GM19372 (cell line): ENCODE measurements at regions not wholly inside any gene's neighbourhood (a gene's known extent, or its start where the extent isn't known, plus 50 kb on each side); places are given as distances from the start of the nearest gene placed in this dataset.
"Not testable (repeated sequence)": the region's sequence is repeated elsewhere in the genome, so short reads cannot be mapped to it uniquely, and the experiment has no call there.

ENCODE experiments used
- ATAC-seq: cut with Tn5 transposase; IDR thresholded peaks from one replicate; pipeline ENCODE4 v1.9.1; 2021; ENCODE audit warnings: mild to moderate bottlenecking, low read depth, moderate library complexity; ENCODE audit not compliant: unreplicated experiment

- no peak for ATAC-seq
Observed at GRCh38 chr2:57615855-57616556, 430.6 kb upstream of the VRK2 start.

DNA sequence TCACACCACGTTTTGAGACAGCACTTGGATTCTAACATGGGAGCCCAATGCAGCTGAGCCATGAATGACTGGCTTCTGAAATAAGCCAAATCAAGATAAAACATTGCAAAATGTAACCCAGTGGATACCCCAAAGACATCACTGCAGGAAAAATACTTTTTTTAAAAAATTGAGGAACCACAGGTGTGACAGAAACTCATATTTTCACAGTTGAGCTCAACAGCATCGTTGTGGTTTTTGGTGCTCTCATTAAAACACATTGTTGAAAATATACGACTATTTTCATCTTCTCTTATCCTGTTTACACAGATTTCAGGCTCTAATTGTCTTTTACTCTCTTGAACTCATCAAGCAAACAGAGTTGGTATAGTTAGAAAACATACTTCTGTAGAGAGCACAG is 429.3 kb upstream of the VRK2 start:
- no peak for ATAC-seq

DNA sequence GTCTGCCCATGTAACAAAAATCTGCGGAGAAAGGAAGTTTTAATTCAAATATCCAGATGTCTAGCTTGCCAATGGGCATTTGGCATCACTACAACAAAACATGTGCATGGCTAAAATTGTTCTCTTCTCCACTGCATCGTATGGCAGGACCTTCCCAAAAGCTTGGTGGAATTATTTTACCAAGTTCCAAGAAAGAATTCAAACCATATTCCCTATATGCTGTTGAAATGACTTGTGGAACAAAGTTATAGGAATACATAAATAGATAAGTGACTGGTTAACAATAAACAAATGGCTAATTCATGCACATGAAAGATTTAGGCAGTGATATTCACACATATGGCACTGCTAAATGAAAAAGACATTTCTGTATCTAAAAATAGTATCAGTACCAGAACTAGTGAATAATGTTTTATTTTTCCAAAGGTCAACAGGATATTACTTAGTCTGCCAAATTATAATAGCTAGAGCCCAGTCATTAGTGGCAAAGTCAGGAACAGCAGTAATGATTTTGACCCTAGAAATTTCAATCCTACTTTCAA is 425.4 kb upstream of the VRK2 start:
- no peak for ATAC-seq

DNA sequence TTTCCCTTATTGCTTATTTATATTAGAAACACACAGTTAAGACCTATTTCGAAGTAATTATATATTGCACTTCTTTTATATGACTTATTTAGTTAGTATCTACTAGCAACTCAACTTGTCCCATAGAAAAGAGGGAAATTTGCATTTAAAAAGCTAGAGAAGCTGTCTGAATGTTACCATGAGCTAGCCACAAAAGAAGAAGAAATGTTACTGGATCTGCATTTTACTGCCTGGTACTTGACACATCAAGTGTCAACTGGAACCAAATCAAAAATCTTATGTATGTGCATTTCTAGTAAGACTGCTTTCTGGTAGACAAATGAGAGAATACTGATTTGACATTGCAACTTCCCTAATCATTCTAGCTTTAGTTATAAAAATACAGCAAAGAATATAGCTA is 424.6 kb upstream of the VRK2 start:
- no peak for ATAC-seq

DNA sequence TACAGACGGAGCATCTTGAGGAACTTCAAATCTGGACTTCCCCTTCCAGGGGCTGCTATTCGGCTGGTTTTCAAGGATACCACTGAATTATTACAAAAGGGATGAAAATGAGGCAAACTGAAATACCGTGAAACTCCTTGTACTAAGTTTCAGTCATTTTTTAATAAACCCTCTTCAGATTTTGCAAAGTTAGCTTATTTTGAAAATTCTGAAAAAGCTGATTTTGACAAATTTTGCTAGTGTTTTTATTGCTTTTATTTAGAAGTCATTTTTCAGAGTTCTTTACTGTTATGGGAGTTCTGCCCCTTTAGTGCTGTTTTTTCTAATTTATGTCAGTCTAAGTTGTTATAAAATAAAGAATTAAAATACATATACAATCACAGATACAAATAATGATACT is 390.4 kb upstream of the VRK2 start:
- ATAC-seq: no peak

- ATAC-seq: no peak
Observed at GRCh38 chr2:57669570-57669969, 377.0 kb upstream of the VRK2 start.

DNA sequence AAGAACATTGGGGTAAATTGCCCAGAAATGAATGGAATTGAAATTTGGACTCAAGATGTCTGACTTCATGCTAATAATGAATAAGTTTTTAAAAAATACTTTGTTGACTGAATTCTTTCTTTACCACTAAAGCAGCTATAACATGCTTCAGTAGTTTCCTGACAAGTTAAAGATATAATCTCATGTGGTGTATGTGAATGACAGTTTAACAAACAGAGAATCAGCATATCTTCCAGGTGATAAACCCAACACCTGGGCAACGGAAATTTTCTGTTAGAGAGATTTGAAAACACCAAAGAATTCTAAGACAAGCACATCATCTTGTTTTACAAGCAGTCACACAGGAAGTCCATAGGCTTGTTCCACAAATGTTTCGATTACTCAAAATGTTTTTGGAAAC is 372.6 kb upstream of the VRK2 start:
- ATAC-seq: no peak

DNA sequence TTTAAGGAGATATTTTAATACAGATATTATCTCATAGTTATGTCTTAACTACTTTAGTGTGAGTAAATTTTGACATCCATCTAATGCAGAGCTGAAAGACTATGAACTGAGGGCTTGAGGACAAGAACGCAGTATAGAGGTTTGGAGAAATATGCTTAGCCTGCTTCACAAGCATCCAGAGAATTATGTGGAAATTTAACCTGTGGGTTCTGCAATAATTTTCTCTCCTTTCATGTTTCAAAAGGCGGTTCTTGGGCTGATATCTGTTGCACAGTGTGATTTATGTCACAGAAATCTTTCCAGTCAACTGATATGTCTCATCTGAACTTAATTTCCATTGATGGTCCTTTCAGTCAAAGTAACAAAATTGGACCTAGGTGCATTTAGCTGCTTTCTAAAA is 371.9 kb upstream of the VRK2 start:
- ATAC-seq: no peak

GRCh38 chr2:57677296-57677695 is 369.3 kb upstream of the VRK2 start:
- ATAC-seq: no peak

DNA sequence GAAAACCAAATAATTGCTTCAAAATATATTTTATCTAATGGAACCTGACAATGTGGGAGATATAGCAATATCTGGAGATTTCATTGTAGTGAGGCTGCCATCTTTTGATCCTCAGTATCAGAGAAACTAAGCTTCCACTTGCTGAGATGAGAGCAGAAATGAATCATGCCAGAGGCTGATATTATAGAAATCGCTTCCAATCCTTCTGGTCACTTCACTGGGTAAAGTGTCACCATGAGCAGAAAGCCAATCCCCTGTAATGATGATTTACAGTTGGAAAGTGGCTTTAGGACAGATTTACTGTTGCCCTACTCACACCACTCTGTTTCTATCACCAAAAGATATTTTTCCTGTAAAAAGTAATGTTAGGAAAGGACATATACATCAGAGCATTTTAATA is 365.0 kb upstream of the VRK2 start:
- no peak for ATAC-seq

DNA sequence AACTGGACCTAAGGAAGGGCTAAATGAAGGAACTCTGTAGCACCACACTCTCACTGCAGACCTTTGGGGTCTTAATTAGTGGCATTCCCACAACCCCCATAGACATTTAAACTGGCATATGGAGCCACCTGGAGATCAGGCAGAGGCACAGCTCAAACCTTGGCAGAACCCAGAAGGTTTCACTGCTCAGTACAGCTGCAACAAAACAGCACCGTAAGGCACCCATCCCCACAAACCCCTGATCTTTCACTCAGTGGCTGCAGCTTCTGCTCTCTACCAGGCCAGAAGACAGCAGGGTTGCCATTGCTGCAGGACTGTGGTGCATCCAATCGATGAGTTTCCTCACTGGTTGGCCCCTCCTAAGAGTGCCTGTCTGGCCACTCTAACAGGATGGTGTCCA is 361.6 kb upstream of the VRK2 start:
- ATAC-seq: no peak

GRCh38 chr2:57692395-57692794 is 354.2 kb upstream of the VRK2 start:
- no peak for ATAC-seq

GRCh38 chr2:57693177-57693576 is 353.4 kb upstream of the VRK2 start:
- no peak for ATAC-seq

DNA sequence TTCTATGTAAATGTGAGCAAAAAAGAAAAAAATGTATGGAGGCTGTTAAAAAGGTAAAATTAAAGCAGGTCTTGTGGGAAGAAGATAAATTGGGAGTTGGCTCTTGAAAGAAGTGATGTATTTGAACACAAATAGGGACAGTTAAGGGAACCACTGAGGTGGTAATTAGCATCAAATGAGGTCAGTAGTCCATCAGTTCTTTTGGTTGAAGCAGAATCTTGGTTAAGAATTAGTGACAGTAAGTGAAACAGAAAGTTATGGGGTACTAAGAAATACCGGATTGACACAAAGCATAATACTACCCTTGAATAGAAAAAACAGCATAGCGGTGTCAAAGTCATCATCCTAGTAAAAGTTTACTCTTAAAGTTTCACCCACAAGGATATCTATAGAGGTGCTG is 352.6 kb upstream of the VRK2 start:
- ATAC-seq: no peak

DNA sequence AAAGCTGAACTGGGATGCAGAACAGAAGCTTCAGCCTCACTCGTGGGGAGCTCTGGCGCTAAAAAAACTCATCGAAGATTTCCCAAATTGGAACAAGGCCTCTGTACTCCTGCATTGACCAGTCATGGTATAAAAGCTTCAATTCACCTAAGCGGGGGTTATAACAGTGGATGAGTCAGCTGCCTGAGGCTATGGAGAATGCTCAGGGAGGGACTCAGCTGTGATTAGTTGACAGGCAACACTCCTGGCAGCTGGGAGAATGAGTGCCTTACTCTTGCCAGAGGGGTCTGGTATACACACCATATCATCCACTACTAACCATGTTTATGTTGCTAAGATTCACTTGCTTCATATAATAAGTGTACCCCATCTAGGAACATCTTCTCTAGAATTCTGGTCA is 350.6 kb upstream of the VRK2 start:
- no peak for ATAC-seq

DNA sequence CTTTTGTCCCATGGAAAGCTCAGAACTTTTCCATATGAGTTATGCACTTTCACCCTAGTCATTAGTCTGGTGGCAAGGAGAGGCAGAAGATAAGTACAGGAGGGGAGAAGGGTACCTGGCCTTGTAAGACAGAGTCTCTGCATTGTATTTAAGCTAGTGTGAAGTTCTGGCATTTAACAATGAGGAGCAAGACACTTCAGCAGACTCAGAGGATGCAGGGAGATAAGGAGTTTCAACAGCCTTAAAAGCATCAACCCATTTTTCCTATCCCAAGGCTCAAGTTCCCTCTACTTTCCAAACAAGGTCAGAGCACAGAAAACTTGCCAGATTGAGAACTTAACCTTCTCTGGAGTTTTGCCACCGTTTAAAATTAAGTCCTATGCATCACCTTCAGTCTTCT is 348.2 kb upstream of the VRK2 start:
- ATAC-seq: no peak

DNA sequence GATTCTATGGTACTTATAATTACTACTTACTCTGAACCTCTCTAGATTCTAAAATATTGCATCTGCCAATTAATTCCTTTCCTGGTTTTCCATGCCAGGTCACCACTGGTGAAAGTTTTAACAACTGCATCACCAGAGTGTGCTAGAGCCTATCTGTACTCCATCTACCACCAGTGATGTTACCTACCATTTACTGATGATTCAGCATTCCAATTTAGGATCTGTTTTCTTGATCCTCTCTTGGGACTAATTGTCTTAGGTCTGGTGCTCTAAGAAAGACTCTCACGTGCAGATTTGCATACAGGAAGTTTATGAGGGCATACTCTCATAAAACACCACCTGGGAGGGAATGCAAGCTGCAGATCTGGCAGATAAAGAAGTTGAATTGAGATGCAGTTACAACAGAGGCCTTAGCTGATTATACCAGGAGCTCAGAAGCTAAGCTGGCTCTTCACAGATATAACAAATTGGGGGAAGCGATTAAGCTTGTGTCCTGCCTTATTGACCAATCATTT is 347.6 kb upstream of the VRK2 start:
- no peak for ATAC-seq

GRCh38 chr2:57701391-57701791 is 345.2 kb upstream of the VRK2 start:
- no peak for ATAC-seq

DNA sequence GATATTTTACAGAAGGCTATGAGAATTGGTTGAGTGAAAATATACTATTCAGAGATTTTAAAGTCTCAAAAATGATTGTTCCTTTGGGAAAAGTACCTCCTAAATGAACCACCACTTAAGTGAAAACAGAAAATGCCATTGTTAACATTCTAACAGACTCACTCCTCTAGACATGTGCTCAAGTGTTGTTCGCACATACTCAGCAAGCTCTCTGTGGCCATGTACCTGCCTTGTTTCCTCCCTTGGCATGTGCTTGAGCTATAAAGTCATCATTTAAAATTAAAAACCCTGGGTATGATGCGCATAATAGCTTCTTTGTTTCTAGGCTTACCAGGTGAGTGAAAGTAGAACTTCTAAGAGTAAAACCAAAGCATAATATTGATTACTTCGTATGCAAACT is 343.2 kb upstream of the VRK2 start:
- no peak for ATAC-seq

DNA sequence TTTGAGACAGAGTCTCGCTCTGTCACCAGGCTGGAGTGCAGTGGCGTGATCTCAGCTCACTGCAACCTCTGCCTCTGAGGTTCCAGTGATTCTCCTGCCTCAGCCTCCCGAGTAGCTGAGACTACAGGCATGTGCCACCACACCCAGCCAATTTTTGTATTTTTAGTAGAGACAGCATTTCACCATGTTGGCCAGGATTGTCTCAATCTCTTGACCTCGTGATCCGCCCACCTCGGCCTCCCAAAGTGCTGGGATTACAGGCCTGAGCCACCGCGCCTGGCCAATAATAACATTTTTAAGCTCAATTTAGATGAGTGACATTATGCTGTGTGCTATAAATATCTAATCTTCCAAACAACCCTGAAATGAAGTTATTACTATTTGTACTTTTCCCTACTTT is 338.8 kb upstream of the VRK2 start:
- not testable (repeated sequence) for ATAC-seq

DNA sequence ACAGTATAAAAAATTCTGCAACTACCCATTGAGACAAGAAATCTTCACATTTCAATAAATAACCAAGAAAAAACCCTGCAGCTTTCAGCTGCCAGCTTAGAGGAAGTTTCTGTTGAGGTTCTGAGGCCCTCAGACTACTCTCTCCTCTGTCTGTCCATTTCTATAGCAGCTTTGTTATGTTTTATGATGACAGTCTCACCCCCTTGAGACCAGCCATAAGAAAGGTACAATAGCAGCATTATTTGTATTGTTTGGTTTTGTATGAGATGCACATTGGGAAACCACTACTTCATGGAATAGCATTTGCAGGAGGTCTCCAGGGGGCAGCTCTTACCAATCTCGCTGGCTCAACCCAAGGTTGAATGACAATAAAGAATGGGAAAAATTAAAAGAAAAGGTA is 334.6 kb upstream of the VRK2 start:
- no peak for ATAC-seq
